ENCODE measurements at regions not wholly inside any gene's neighbourhood (a gene's known extent, or its start where the extent isn't known, plus 50 kb on each side); places are given as distances from the start of the nearest gene placed in this dataset.

- no peak for TF ChIP-seq EZH2phosphoT487 (IDR thresholded peaks at IDR 0.05; ENCODE audit: borderline replicate concordance, low read depth, low read length)
- TF ChIP-seq, protein P1, sequence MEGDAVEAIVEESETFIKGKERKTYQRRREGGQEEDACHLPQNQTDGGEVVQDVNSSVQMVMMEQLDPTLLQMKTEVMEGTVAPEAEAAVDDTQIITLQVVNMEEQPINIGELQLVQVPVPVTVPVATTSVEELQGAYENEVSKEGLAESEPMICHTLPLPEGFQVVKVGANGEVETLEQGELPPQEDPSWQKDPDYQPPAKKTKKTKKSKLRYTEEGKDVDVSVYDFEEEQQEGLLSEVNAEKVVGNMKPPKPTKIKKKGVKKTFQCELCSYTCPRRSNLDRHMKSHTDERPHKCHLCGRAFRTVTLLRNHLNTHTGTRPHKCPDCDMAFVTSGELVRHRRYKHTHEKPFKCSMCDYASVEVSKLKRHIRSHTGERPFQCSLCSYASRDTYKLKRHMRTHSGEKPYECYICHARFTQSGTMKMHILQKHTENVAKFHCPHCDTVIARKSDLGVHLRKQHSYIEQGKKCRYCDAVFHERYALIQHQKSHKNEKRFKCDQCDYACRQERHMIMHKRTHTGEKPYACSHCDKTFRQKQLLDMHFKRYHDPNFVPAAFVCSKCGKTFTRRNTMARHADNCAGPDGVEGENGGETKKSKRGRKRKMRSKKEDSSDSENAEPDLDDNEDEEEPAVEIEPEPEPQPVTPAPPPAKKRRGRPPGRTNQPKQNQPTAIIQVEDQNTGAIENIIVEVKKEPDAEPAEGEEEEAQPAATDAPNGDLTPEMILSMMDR (conservative IDR thresholded peaks at IDR 0.05; ENCODE audit: low read length): no peak
- CTCF ChIA-PET (ENCODE audit: unreplicated experiment): interaction anchor here (1.0 kb wide), 1 partner anchor 11 kb away, joined by 3 read pairs; no protein-coding TSS in a partner anchor
- no TSS peak for BruUV-seq (replicated peaks)
These were observed 91.7 kb upstream of the BCAT1 start for GRCh38 chr12:25040593-25040992.

DNA sequence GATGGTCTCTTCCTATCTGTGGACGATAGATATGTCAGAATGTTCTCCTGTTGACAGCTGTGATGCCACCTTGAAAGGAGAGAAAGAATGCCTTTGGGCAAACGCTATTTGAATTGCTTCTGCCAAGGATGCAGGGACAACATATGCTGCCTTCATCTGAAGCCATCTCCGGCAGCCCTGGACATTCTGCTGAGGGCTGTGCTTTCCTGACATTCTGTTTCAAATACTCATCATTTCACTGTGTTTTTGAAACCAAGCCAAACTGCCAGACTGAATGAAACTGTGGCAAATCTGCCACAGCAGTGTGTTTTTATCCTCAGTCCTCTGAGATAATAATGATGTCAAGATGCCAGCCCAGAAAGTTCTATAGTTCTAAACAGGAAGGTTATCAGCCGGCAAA, 85.8 kb upstream of the BCAT1 start:
- CTCF ChIA-PET (ENCODE audit: unreplicated experiment): no interaction called here
- POLR2A ChIA-PET: interaction anchor here (1.7 to 8.6 kb wide), 2 partner anchors 10 to 17 kb away, joined by 7 to 61 read pairs; no protein-coding TSS in a partner anchor
- H3K27ac ChIP-seq (ENCODE audit: low read depth, low read length, poor library complexity, severe bottlenecking): no peak overlapping the region
- BruUV-seq (replicated peaks): no TSS peak
- H3K36me3 ChIP-seq (ENCODE audit: insufficient read depth, low read length): peaks cover 23% of the 10 kb centered on the region
- H3K4me3 ChIP-seq (ENCODE audit: low read depth, low read length, poor library complexity, severe bottlenecking): no peak overlapping the region
- H3K79me2 ChIP-seq (ENCODE audit: insufficient read depth, low read depth, low read length): no peaks in the 10 kb centered on the region
- intact Hi-C loops (cut with micrococcal nuclease; ENCODE audit: unreplicated experiment): no loop called here
- no peaks in the 10 kb centered on the region for H3K9me2 ChIP-seq (ENCODE audit: insufficient read depth, low read length)
- no peaks in the 10 kb centered on the region for H3K9me3 ChIP-seq (ENCODE audit: low read length)
- H2AFZ ChIP-seq (ENCODE audit: low read length): no peak overlapping the region
- no peaks in the 10 kb centered on the region for H3K4me1 ChIP-seq (ENCODE audit: insufficient read depth, low read length, poor library complexity, severe bottlenecking)
- DNase-seq (ENCODE audit: low spot score): no peak
- no peak overlapping the region for H3K4me2 ChIP-seq (ENCODE audit: low read length)
- H4K20me1 ChIP-seq (ENCODE audit: insufficient read depth, low read length): no peaks in the 10 kb centered on the region
- TF ChIP-seq, protein P1 (conservative IDR thresholded peaks at IDR 0.05; ENCODE audit: low read length): no peak
- TF ChIP-seq EZH2phosphoT487 (IDR thresholded peaks at IDR 0.05; ENCODE audit: borderline replicate concordance, low read depth, low read length): no peak

More at GRCh38 chr12:25040593-25040992, 91.7 kb upstream of the BCAT1 start:
- H4K20me1 ChIP-seq (ENCODE audit: insufficient read depth, low read length): no peaks in the 10 kb centered on the region
- H3K27ac ChIP-seq (ENCODE audit: low read depth, low read length, poor library complexity, severe bottlenecking): no peak overlapping the region
- intact Hi-C loops (cut with micrococcal nuclease; ENCODE audit: unreplicated experiment): no loop called here
- H2AFZ ChIP-seq (ENCODE audit: low read length): no peak overlapping the region
- no peaks in the 10 kb centered on the region for H3K79me2 ChIP-seq (ENCODE audit: insufficient read depth, low read depth, low read length)
- H3K9me2 ChIP-seq (ENCODE audit: insufficient read depth, low read length): no peaks in the 10 kb centered on the region
- H3K9me3 ChIP-seq (ENCODE audit: low read length): peaks cover 15% of the 10 kb centered on the region; the same call in 1 of the 2 replicates
- peaks cover 46% of the 10 kb centered on the region for H3K36me3 ChIP-seq (ENCODE audit: insufficient read depth, low read length)
- no peak overlapping the region for H3K4me3 ChIP-seq (ENCODE audit: low read depth, low read length, poor library complexity, severe bottlenecking)
- H3K4me1 ChIP-seq (ENCODE audit: insufficient read depth, low read length, poor library complexity, severe bottlenecking): no peaks in the 10 kb centered on the region
- H3K4me2 ChIP-seq (ENCODE audit: low read length): no peak overlapping the region
- no peak for DNase-seq (ENCODE audit: low spot score)
- POLR2A ChIA-PET: interaction anchor here (2.9 to 8.6 kb wide), 3 partner anchors 11 to 16 kb away, joined by 15 to 63 read pairs (median 61); a partner anchor contains a TSS

- no peaks in the 10 kb centered on the region for H3K9me2 ChIP-seq (ENCODE audit: insufficient read depth, low read length)
- POLR2A ChIA-PET: interaction anchor here (0.9 to 16.9 kb wide), 12 partner anchors 10 to 103 kb away, joined by 3 to 854 read pairs (median 12); a partner anchor contains a TSS
- peaks cover 63% of the 10 kb centered on the region for H3K4me1 ChIP-seq (ENCODE audit: insufficient read depth, low read length, poor library complexity, severe bottlenecking)
- CTCF ChIA-PET (ENCODE audit: unreplicated experiment): interaction anchor here (1.4 to 2.0 kb wide), 2 partner anchors 26 to 29 kb away, joined by 8 to 12 read pairs; no protein-coding TSS in a partner anchor
- H2AFZ ChIP-seq (ENCODE audit: low read length): peak overlapping the region; percentile 84; the same call in 1 of the 2 replicates
- peak overlapping the region; percentile 84 for H3K4me2 ChIP-seq (ENCODE audit: low read length)
- peaks cover 16% of the 10 kb centered on the region; the same call in 1 of the 2 replicates for H3K79me2 ChIP-seq (ENCODE audit: insufficient read depth, low read depth, low read length)
- intact Hi-C loops (cut with micrococcal nuclease; ENCODE audit: unreplicated experiment): loop anchor here (1.0 kb wide), 2 partner anchors 26 to 28 kb away; a partner anchor contains a TSS
- H3K9me3 ChIP-seq (ENCODE audit: low read length): peaks cover 19% of the 10 kb centered on the region; the same call in 1 of the 2 replicates
- no peak for TF ChIP-seq EZH2phosphoT487 (IDR thresholded peaks at IDR 0.05; ENCODE audit: borderline replicate concordance, low read depth, low read length)
- TF ChIP-seq, protein P1 (conservative IDR thresholded peaks at IDR 0.05; ENCODE audit: low read length): no peak
- H3K27ac ChIP-seq (ENCODE audit: low read depth, low read length, poor library complexity, severe bottlenecking): peak overlapping the region; percentile 98
- H4K20me1 ChIP-seq (ENCODE audit: insufficient read depth, low read length): no peaks in the 10 kb centered on the region
- peaks cover 21% of the 10 kb centered on the region for H3K36me3 ChIP-seq (ENCODE audit: insufficient read depth, low read length)
- peak overlapping the region; percentile 47 for H3K4me3 ChIP-seq (ENCODE audit: low read depth, low read length, poor library complexity, severe bottlenecking)
- no TSS peak for BruUV-seq (replicated peaks)
- peak; percentile 80 for DNase-seq (ENCODE audit: low spot score)
These were observed 77.1 kb upstream of the BCAT1 start for GRCh38 chr12:25025951-25026490.
